B cell (primary cell): ENCODE measurements at regions not wholly inside any gene's neighbourhood (a gene's known extent, or its start where the extent isn't known, plus 50 kb on each side); places are given as distances from the start of the nearest gene placed in this dataset.

Experiments
- ATAC-seq: fragments of 200-7000 bp; cut with Tn5 transposase; one replicate; pipeline ENCODE4 v1.10.0; 2021; ENCODE audit warnings: low read depth, mild to moderate bottlenecking, moderate number of reproducible peaks, moderate library complexity
- CTCF ChIA-PET: fragments of 350-600 bp; sonication (Branson Sonifier 250); formaldehyde crosslinking; loops from one replicate; lab custom pipeline; 2021; ENCODE audit warnings: antibody characterized with exemption, inconsistent platforms; lab: Charles Lee
- POLR2A ChIA-PET: fragments of 350-600 bp; sonication (Branson Sonifier 250); formaldehyde crosslinking; loops from one replicate; lab custom pipeline; 2021; ENCODE audit warnings: antibody characterized with exemption; lab: Charles Lee
- DNase-seq: peaks from one replicate; pipeline ENCODE4 v3.0.0; 2013
- H2AFZ ChIP-seq: 2 replicates; pipeline ENCODE4 v1.6.1; 2012; ENCODE audit warnings: mild to moderate bottlenecking, low read depth, low read length; ENCODE audit not compliant: insufficient read depth, poor library complexity, severe bottlenecking
- H3K27ac ChIP-seq, 2 donors: 1 replicate in 1 of 2; 2 replicates in 1 of 2; pipeline ENCODE4 v1.5.1; 2012 to 2013; ENCODE audit warnings: low read length in 2 of 2, mild to moderate bottlenecking in 2 of 2, moderate library complexity in 1 of 2
- H3K27me3 ChIP-seq, 4 experiments: fragments of 200-600 bp in 1 of 4; sonication (generic) in 1 of 4; replicated peaks in 1 of 4; 1 replicate in 2 of 4; 2 replicates in 2 of 4; pipeline versions ENCODE4 v1.6.1 to v1.7.0; 2013 to 2016; ENCODE audit warnings: low read length in 3 of 4, mild to moderate bottlenecking in 2 of 4, mixed read lengths in 1 of 4, moderate library complexity in 1 of 4; ENCODE audit not compliant: insufficient read depth in 4 of 4, control insufficient read depth in 3 of 4; ENCODE audit errors: control extremely low read depth in 1 of 4
- H3K36me3 ChIP-seq, 2 experiments: replicated peaks in 1 of 2; 1 replicate in 1 of 2; 2 replicates in 1 of 2; pipeline versions ENCODE4 v1.6.1 to v1.7.1; 2013; ENCODE audit warnings: low read length in 1 of 2; ENCODE audit not compliant: insufficient read depth in 2 of 2, control insufficient read depth in 1 of 2; ENCODE audit errors: control extremely low read depth in 1 of 2, extremely low read depth in 1 of 2
- H3K4me1 ChIP-seq, 2 donors: fragments of 200-600 bp in 1 of 2; sonication (generic) in 1 of 2; 1 replicate in 1 of 2; 2 replicates in 1 of 2; pipeline versions ENCODE4 v1.5.1 to v1.6.1; 2013 to 2017; ENCODE audit warnings: low read length in 2 of 2; ENCODE audit not compliant: control insufficient read depth in 2 of 2, insufficient read depth in 2 of 2
- H3K4me2 ChIP-seq: replicated peaks from 2 replicates; pipeline ENCODE3; 2012; ENCODE audit warnings: mild to moderate bottlenecking, low read depth, low read length; ENCODE audit not compliant: poor library complexity, severe bottlenecking
- H3K4me3 ChIP-seq, 5 experiments: fragments of 200-600 bp in 1 of 5; sonication (generic) in 1 of 5; 1 replicate in 3 of 5; 2 replicates in 2 of 5; pipeline versions ENCODE4 v1.5.1 to v1.7.0; 2011 to 2016; ENCODE audit warnings: low read length in 4 of 5, mild to moderate bottlenecking in 4 of 5, low read depth in 2 of 5, control low read depth in 1 of 5, moderate library complexity in 1 of 5; ENCODE audit not compliant: insufficient read depth in 1 of 5; ENCODE audit errors: control extremely low read depth in 1 of 5, extremely low read depth in 1 of 5
- H3K79me2 ChIP-seq: fragments of 200-600 bp; sonication (generic); one replicate; pipeline ENCODE4 v1.6.0; 2016; ENCODE audit warnings: low read length; ENCODE audit not compliant: control insufficient read depth, insufficient read depth
- H3K9ac ChIP-seq: fragments of 200-600 bp; sonication (generic); 2 replicates; pipeline ENCODE4 v1.6.1; 2017; ENCODE audit warnings: mild to moderate bottlenecking, low read length, moderate library complexity
- H3K9me3 ChIP-seq, 3 donors: one replicate each; pipeline versions ENCODE4 v1.6.1 to v1.7.1; 2013; ENCODE audit warnings: low read length in 2 of 3; ENCODE audit not compliant: control insufficient read depth in 2 of 3, insufficient read depth in 1 of 3; ENCODE audit errors: control extremely low read depth in 1 of 3
- H4K20me1 ChIP-seq: 2 replicates; pipeline ENCODE4 v1.6.0; 2012; ENCODE audit warnings: mild to moderate bottlenecking, low read length; ENCODE audit not compliant: insufficient read depth, control insufficient read depth, poor library complexity, severe bottlenecking
- H3K27ac Mint-ChIP-seq: one replicate; pipeline ENCODE4 v1.8.0; 2021; ENCODE audit warnings: mixed read lengths
- H3K27me3 Mint-ChIP-seq: one replicate; pipeline ENCODE4 v1.8.0; 2021; ENCODE audit warnings: mixed read lengths
- H3K4me1 Mint-ChIP-seq: one replicate; pipeline ENCODE4 v1.8.0; 2021; ENCODE audit warnings: mixed read lengths
- H3K4me3 Mint-ChIP-seq: one replicate; pipeline ENCODE4 v1.8.0; 2021; ENCODE audit warnings: mixed read lengths
- H3K9me3 Mint-ChIP-seq: one replicate; pipeline ENCODE4 v1.8.0; 2022; ENCODE audit warnings: mixed read lengths; ENCODE audit not compliant: insufficient read depth
- EZH2 ChIP-seq: IDR thresholded peaks from 2 replicates; pipeline ENCODE4 v1.6.1; 2012; ENCODE audit warnings: borderline replicate concordance, low read depth, mild to moderate bottlenecking, moderate library complexity, low read length; ENCODE audit not compliant: insufficient read depth, poor library complexity, severe bottlenecking
- WGBS: methylation state at CpG from one replicate; pipeline ENCODE4 v1.1.5; 2013; ENCODE audit warnings: missing lambda C conversion rate; ENCODE audit not compliant: insufficient coverage; 5-methylcytosine and 5-hydroxymethylcytosine counted together
- intact Hi-C: fragments of 100-400 bp; cut with micrococcal nuclease; formaldehyde crosslinking; loops from one replicate; pipeline ENCODE4 v1.10.0; 2022
- TF ChIP-seq, protein P1 (sequence below): fragments of 200-600 bp; IDR thresholded peaks from one replicate; pipeline ENCODE4 v1.8.0; 2022; ENCODE audit warnings: antibody characterized with exemption, mild to moderate bottlenecking

DNA sequence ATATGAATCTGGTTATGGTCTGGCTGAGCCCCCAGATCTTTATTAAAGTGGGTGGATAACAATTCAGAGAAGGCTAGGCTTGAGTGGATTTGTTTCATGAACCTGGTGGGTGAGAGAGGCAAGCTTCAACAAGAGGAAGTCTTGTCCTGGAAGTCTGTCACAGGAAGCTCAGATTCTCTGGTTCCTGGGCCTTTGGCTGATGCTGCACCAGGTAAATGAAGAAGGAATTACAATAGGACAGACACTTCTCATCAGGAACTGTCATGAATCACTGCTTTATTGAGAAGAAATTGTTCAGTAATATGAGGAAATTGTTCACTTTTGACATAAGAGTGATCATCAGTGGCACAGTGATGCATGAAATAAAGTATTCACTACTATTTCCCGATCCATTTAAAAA is 167.6 kb upstream of the ELL2 start:
- intact Hi-C loops: no loop called here
- Histone ChIP-seq H3K27ac (no peak overlapping the region), H3K9me3 (no peaks in the 10 kb centered on the region), H3K36me3 (no peaks in the 10 kb centered on the region), H2AFZ (no peak overlapping the region), H3K4me1 (no peaks in the 10 kb centered on the region), H4K20me1 (no peaks in the 10 kb centered on the region), H3K4me2 (no peak overlapping the region), H3K4me3 (no peak overlapping the region), H3K9ac (no peak overlapping the region), H3K79me2 (no peaks in the 10 kb centered on the region), H3K27me3 (no peaks in the 10 kb centered on the region)
- H3K27ac Mint-ChIP-seq: no peak overlapping the region
- DNase-seq (no peak), ATAC-seq (no peak)
- TF ChIP-seq, protein P1, sequence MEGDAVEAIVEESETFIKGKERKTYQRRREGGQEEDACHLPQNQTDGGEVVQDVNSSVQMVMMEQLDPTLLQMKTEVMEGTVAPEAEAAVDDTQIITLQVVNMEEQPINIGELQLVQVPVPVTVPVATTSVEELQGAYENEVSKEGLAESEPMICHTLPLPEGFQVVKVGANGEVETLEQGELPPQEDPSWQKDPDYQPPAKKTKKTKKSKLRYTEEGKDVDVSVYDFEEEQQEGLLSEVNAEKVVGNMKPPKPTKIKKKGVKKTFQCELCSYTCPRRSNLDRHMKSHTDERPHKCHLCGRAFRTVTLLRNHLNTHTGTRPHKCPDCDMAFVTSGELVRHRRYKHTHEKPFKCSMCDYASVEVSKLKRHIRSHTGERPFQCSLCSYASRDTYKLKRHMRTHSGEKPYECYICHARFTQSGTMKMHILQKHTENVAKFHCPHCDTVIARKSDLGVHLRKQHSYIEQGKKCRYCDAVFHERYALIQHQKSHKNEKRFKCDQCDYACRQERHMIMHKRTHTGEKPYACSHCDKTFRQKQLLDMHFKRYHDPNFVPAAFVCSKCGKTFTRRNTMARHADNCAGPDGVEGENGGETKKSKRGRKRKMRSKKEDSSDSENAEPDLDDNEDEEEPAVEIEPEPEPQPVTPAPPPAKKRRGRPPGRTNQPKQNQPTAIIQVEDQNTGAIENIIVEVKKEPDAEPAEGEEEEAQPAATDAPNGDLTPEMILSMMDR: no peak
- TF ChIP-seq EZH2: no peak
- no peaks in the 10 kb centered on the region for H3K9me3 Mint-ChIP-seq
- H3K27me3 Mint-ChIP-seq: peaks cover 13% of the 10 kb centered on the region
- WGBS: no CpG with 5 or more reads among the region's 1 CpG
- H3K4me1 Mint-ChIP-seq: no peaks in the 10 kb centered on the region
- ChIA-PET CTCF (interaction anchor here (0.7 kb wide), 1 partner anchor 170 kb away, joined by 4 read pairs; no protein-coding TSS in a partner anchor), POLR2A (no interaction called here)
- no peak overlapping the region for H3K4me3 Mint-ChIP-seq

DNA sequence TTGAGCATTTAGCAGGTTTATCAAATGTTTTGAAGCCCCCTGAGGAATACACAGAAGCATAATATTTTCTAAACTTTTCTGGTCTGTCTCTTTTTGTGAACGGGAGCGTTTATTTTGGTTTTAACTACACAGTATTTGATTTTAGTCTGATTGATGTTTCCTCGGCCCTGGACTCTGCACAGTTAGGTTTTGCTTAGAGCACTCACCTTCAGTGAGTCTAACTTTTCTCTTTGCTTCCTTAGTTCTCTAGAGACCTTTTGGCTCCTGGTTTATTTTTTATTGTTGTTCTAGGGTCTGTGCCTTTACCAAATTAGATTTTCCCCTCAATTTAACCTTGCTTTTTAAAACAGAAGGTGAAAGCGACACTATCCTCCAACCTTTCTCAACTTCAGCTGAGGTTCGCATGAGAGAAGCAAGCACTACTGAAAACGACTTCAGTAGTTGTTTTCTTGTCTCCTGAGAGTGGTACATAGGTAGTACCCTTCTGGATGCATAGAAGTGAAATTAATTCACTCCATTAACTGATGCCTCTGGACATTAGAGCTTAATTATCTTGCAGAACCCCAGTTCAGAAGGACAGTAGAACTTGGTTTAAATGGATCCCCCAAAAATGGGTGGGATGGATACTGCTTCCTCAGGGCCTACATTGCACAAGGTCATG is 166.7 kb upstream of the ELL2 start:
- peaks cover 13% of the 10 kb centered on the region for H3K27me3 Mint-ChIP-seq
- no peaks in the 10 kb centered on the region for H4K20me1 ChIP-seq
- no peak overlapping the region for H3K4me3 ChIP-seq
- no peaks in the 10 kb centered on the region for H3K4me1 Mint-ChIP-seq
- H3K36me3 ChIP-seq: no peaks in the 10 kb centered on the region
- DNase-seq: no peak
- intact Hi-C loops: no loop called here
- no peaks in the 10 kb centered on the region for H3K79me2 ChIP-seq
- H3K4me1 ChIP-seq: no peaks in the 10 kb centered on the region
- no peak overlapping the region for H2AFZ ChIP-seq
- no peaks in the 10 kb centered on the region for H3K27me3 ChIP-seq
- POLR2A ChIA-PET: no interaction called here
- H3K4me3 Mint-ChIP-seq: no peak overlapping the region
- no peak for ATAC-seq
- no CpG with 5 or more reads among the region's 6 CpGs for WGBS
- CTCF ChIA-PET: no interaction called here
- no peak overlapping the region for H3K27ac Mint-ChIP-seq
- H3K9ac ChIP-seq: no peak overlapping the region
- no peaks in the 10 kb centered on the region for H3K9me3 Mint-ChIP-seq
- H3K4me2 ChIP-seq: no peak overlapping the region
- no peak overlapping the region for H3K27ac ChIP-seq
- H3K9me3 ChIP-seq: no peaks in the 10 kb centered on the region
- TF ChIP-seq EZH2: no peak
- TF ChIP-seq, protein P1: no peak
